ENCODE measurements at regions not wholly inside any gene's neighbourhood (a gene's known extent, or its start where the extent isn't known, plus 50 kb on each side); places are given as distances from the start of the nearest gene placed in this dataset.

DNA sequence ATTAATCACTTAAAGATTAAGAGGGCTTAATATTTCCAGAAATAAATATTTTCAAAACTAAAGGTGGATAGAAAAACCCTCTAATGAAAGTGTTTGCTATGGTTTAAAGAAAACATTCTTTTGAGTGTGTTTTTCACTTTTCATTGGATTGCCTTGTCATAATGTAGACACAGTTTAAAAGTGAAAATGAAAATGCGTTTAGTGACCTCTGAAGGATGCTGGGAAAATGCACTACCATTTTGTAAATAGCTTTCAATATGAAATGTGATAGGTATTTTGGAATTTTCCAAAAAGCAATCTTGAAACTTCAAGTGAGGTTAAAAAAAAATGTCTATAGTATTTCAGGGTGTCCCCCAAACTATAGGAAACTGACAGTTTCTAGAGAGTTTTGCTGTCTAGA is 642.2 kb downstream of the C4orf33 start:
- no peak overlapping the region for H3K4me3 ChIP-seq (ENCODE audit: low read length)
- H3K9ac ChIP-seq (ENCODE audit: low read depth, low read length) = no peak overlapping the region
- H3K36me3 ChIP-seq (ENCODE audit: insufficient read depth, low read length) = no peaks in the 10 kb centered on the region
- H3K4me2 ChIP-seq (ENCODE audit: low read length) = no peak overlapping the region
- no peaks in the 10 kb centered on the region for H3K4me1 ChIP-seq (ENCODE audit: control insufficient read depth, insufficient read depth, low read length)
- no peaks in the 10 kb centered on the region for H3K27me3 ChIP-seq (ENCODE audit: control insufficient read depth, insufficient read depth, low read length)
- H3K9me3 ChIP-seq (replicated peaks; ENCODE audit: low read length) = no peaks in the 10 kb centered on the region

DNA sequence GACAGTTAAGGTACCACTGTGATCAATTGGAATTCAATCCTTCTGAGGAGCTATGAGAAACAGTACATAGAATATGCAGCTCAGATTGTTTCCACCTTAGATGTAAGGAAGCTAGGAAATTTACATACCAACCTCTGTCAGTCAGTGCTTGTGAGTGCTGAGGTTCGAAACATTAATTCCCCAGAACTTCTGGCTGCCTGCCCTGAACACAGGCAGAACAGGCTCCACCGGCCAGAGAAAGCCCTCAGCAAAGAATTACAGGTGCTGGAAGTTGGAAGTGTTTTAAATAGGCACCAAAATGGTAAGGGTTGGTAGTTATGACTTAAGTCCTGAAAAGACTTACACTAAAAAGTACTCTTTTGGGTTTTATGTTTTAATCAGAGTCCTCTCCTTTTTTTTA is 651.8 kb downstream of the C4orf33 start:
- no peaks in the 10 kb centered on the region for H3K9me3 ChIP-seq (replicated peaks; ENCODE audit: low read length)
- no peaks in the 10 kb centered on the region for H3K4me1 ChIP-seq (ENCODE audit: control insufficient read depth, insufficient read depth, low read length)
- no peak overlapping the region for H3K4me3 ChIP-seq (ENCODE audit: low read length)
- no peaks in the 10 kb centered on the region for H3K36me3 ChIP-seq (ENCODE audit: insufficient read depth, low read length)
- no peak overlapping the region for H3K9ac ChIP-seq (ENCODE audit: low read depth, low read length)
- no peak overlapping the region for H3K4me2 ChIP-seq (ENCODE audit: low read length)
- no peaks in the 10 kb centered on the region for H3K27me3 ChIP-seq (ENCODE audit: control insufficient read depth, insufficient read depth, low read length)

DNA sequence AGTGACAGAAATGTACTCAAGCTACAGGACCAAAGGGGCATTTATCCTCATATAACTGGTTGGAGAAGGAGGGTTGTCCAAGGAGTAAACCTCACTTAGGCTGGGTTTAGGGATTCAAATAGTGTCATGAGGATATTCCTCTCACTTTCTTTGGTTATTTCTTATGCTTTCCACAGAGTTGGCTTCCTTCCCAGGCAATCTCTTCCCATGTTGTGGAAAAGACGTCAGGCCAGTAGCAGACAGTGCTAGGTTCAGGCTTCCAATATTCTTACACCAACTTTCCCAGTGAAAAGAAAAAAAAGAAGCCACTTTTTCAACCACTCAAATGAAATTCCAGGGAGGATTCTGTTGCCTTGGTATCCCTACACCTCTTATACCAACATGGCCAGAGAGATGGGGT is 653.0 kb downstream of the C4orf33 start:
- Histone ChIP-seq H3K4me3 (ENCODE audit: low read length) (no peak overlapping the region), H3K36me3 (ENCODE audit: insufficient read depth, low read length) (no peaks in the 10 kb centered on the region), H3K27me3 (ENCODE audit: control insufficient read depth, insufficient read depth, low read length) (no peaks in the 10 kb centered on the region), H3K9ac (ENCODE audit: low read depth, low read length) (no peak overlapping the region), H3K4me1 (ENCODE audit: control insufficient read depth, insufficient read depth, low read length) (no peaks in the 10 kb centered on the region), H3K4me2 (ENCODE audit: low read length) (no peak overlapping the region), H3K9me3 (replicated peaks; ENCODE audit: low read length) (no peaks in the 10 kb centered on the region)

DNA sequence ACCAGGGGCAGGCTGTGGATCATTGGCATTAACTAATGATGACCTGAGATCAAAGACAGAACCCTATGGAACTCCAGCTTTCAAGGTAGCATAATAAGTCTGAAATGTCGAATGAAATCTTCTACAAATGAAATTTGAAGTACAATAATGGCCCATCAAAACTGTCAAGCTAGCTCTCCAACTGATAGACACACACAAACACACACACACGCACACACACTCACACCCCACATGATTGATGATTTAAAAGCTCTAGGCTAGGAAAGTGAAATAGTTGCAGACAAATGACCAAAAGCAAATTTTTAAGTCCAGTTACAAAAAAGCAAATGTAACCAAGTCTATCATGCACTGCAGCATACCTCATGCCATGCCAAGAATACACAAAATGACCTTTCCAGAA is 655.7 kb downstream of the C4orf33 start:
- no peaks in the 10 kb centered on the region for H3K36me3 ChIP-seq (ENCODE audit: insufficient read depth, low read length)
- H3K4me3 ChIP-seq (ENCODE audit: low read length) = no peak overlapping the region
- H3K9me3 ChIP-seq (replicated peaks; ENCODE audit: low read length) = no peaks in the 10 kb centered on the region
- no peak overlapping the region for H3K4me2 ChIP-seq (ENCODE audit: low read length)
- H3K4me1 ChIP-seq (ENCODE audit: control insufficient read depth, insufficient read depth, low read length) = no peaks in the 10 kb centered on the region
- H3K9ac ChIP-seq (ENCODE audit: low read depth, low read length) = no peak overlapping the region
- no peaks in the 10 kb centered on the region for H3K27me3 ChIP-seq (ENCODE audit: control insufficient read depth, insufficient read depth, low read length)

DNA sequence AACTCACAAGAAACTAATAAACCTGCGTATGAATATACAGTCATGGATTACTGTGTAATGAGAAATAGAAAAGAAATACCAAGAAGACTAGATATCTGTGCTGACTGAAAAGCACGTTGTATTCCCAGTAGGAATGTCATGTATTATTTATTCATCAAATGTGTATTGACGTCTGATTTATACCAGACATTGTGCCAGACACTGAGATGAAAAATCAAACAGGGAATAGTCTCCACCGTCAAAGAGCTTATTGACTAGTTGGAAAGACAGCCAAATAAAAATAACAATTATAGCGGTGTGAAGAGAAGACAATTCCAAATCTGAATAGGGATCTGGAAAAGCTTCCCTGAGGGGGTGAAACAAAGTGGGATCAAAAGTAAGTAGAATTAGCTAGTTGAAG is 687.6 kb downstream of the C4orf33 start:
- H3K4me3 ChIP-seq (ENCODE audit: low read length) = no peak overlapping the region

DNA sequence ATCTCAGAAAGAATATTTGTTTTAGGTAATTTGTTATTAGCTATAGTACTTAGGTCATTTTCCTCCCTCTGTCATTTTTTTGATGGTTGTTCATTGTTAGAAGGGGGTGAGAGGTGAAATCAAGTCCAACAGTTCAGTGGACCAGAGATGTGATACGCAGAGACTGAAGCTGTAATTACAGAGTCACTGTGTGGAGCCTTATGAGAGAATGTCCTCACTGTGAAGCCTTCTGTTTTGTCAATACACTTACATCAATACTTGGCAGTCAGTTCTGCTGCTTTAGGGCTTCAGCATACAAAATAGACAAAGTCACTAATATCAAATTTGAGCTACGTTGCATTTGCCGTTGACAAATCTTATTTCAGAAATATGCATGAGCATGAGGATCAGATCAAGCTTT is 692.5 kb downstream of the C4orf33 start:
- no peaks in the 10 kb centered on the region for H3K36me3 ChIP-seq (ENCODE audit: insufficient read depth, low read length)
- no peaks in the 10 kb centered on the region for H3K4me1 ChIP-seq (ENCODE audit: control insufficient read depth, insufficient read depth, low read length)
- H3K9me3 ChIP-seq (replicated peaks; ENCODE audit: low read length) = peaks cover 5% of the 10 kb centered on the region
- H3K27me3 ChIP-seq (ENCODE audit: control insufficient read depth, insufficient read depth, low read length) = no peaks in the 10 kb centered on the region
- H3K4me2 ChIP-seq (ENCODE audit: low read length) = no peak overlapping the region
- no peak overlapping the region for H3K9ac ChIP-seq (ENCODE audit: low read depth, low read length)
- H3K4me3 ChIP-seq (ENCODE audit: low read length) = no peak overlapping the region

More for the DNA sequence above, 687.6 kb downstream of the C4orf33 start:
- no peak overlapping the region for H3K9ac ChIP-seq (ENCODE audit: low read depth, low read length)
- no peaks in the 10 kb centered on the region for H3K4me1 ChIP-seq (ENCODE audit: control insufficient read depth, insufficient read depth, low read length)
- H3K36me3 ChIP-seq (ENCODE audit: insufficient read depth, low read length) = no peaks in the 10 kb centered on the region
- no peaks in the 10 kb centered on the region for H3K27me3 ChIP-seq (ENCODE audit: control insufficient read depth, insufficient read depth, low read length)
- no peak overlapping the region for H3K4me2 ChIP-seq (ENCODE audit: low read length)
- H3K9me3 ChIP-seq (replicated peaks; ENCODE audit: low read length) = no peaks in the 10 kb centered on the region

DNA sequence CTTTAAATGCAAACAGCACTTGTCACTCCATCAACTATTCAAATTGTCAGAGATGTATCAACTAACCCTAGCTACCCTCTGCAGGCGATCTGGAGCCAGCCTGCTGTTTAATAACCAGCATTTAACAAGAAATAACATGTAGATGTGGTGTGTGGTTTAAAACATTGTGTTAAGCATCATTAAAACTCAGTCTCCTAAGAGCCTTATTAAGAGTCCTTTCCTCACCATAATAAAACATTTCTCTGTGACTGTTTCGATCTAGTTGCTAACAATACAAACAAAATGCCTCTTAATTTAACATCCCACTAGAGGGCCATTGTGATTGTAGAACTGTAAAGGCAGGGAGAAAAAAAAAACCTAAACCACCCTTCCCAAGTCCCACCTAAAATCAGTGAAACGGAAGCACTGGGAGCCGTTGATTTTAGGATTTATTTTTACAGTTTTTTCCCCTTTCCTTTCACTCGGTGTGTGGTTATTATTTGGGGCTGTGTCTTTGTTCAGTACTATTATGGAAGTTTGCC is 708.6 kb downstream of the C4orf33 start:
- no peaks in the 10 kb centered on the region for H3K9me3 ChIP-seq (replicated peaks; ENCODE audit: low read length)
- H3K4me2 ChIP-seq (ENCODE audit: low read length) = no peak overlapping the region
- no peak overlapping the region for H3K9ac ChIP-seq (ENCODE audit: low read depth, low read length)
- H3K4me1 ChIP-seq (ENCODE audit: control insufficient read depth, insufficient read depth, low read length) = no peaks in the 10 kb centered on the region
- no peak overlapping the region for H3K4me3 ChIP-seq (ENCODE audit: low read length)
- no peaks in the 10 kb centered on the region for H3K36me3 ChIP-seq (ENCODE audit: insufficient read depth, low read length)
- H3K27me3 ChIP-seq (ENCODE audit: control insufficient read depth, insufficient read depth, low read length) = no peaks in the 10 kb centered on the region

DNA sequence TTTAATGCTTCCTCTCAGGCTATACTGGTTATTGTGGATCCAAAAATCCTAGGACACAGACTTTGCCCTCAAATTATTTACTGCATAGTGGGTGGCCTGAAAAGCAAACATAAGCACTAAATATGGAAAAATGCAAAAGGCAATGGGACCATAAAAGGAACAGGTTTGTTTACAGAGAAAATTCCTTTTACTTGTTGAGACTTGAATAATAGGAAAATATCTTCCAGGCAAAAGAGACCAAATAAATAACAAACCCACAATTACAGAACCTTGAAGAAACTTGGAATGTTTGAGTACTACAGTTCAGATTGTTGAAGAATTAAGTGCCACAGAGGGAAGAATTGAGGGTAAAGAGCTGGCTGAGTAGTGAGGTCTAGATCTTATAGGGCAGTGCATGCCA is 711.0 kb downstream of the C4orf33 start:
- Histone ChIP-seq H3K36me3 (ENCODE audit: insufficient read depth, low read length) (no peaks in the 10 kb centered on the region), H3K4me1 (ENCODE audit: control insufficient read depth, insufficient read depth, low read length) (no peaks in the 10 kb centered on the region), H3K9me3 (replicated peaks; ENCODE audit: low read length) (no peaks in the 10 kb centered on the region), H3K27me3 (ENCODE audit: control insufficient read depth, insufficient read depth, low read length) (no peaks in the 10 kb centered on the region), H3K4me2 (ENCODE audit: low read length) (no peak overlapping the region), H3K9ac (ENCODE audit: low read depth, low read length) (no peak overlapping the region), H3K4me3 (ENCODE audit: low read length) (no peak overlapping the region)

DNA sequence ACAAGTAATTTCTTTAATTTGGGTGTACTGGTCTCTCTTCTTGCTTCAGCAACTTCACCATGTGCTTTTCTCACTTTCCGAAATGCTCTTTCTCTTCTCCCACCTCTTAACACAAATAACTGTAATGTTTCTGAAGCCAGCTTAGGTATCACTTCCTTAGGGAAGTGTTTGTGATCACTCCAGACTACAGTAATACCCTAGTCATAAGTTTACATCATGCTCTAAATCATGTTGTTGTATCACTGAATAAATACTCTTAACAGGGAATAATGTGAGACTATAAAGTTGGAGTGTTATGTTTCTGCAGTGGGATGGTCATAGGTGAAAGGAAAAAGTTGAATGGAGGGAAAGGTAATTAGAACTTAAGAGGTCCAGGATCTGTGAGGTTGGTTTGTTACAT is 712.3 kb downstream of the C4orf33 start:
- no peaks in the 10 kb centered on the region for H3K9me3 ChIP-seq (replicated peaks; ENCODE audit: low read length)
- H3K4me2 ChIP-seq (ENCODE audit: low read length) = no peak overlapping the region
- H3K9ac ChIP-seq (ENCODE audit: low read depth, low read length) = no peak overlapping the region
- no peak overlapping the region for H3K4me3 ChIP-seq (ENCODE audit: low read length)
- no peaks in the 10 kb centered on the region for H3K27me3 ChIP-seq (ENCODE audit: control insufficient read depth, insufficient read depth, low read length)
- no peaks in the 10 kb centered on the region for H3K4me1 ChIP-seq (ENCODE audit: control insufficient read depth, insufficient read depth, low read length)
- H3K36me3 ChIP-seq (ENCODE audit: insufficient read depth, low read length) = no peaks in the 10 kb centered on the region

DNA sequence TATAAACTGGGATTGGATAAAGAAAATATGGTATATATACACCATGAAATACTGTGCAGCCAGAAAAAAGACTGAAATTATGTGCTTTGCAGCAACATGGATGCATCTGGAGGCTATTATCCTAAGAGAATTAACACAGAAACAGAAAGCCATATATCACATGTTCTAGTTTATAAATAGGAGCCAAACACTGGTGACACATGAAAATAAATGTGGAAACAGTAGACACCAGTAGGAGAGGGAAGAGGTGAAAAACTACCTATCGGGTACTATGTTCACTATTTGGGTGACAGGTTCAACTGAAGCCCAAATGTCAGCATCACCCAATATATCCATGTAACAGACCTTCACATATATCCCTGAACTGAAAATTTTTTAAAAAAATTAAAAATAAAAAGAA is 725.1 kb downstream of the C4orf33 start:
- Histone ChIP-seq H3K36me3 (ENCODE audit: insufficient read depth, low read length) (no peaks in the 10 kb centered on the region), H3K9me3 (replicated peaks; ENCODE audit: low read length) (peaks cover 2% of the 10 kb centered on the region), H3K27me3 (ENCODE audit: control insufficient read depth, insufficient read depth, low read length) (no peaks in the 10 kb centered on the region), H3K4me2 (ENCODE audit: low read length) (no peak overlapping the region), H3K4me1 (ENCODE audit: control insufficient read depth, insufficient read depth, low read length) (no peaks in the 10 kb centered on the region), H3K4me3 (ENCODE audit: low read length) (no peak overlapping the region), H3K9ac (ENCODE audit: low read depth, low read length) (no peak overlapping the region)

DNA sequence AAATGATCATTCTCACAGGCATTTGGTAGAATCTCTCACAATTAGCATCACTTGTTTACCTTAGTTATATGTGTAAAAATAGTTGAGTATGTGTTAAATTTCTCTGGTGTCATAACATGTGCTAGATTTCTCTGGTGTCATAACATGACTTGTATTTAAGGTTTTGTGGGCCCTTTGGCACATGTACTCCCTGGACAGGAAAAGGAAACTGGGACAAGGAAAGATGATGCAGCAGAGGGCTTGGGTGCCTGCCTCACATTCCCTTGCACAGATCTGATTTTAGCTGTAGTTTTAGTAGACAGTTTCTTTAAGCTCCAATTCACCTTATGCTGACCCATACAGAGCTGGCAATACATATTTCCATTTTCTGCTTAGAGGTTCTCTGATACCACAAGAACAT is 726.0 kb downstream of the C4orf33 start:
- Histone ChIP-seq H3K4me3 (ENCODE audit: low read length) (no peak overlapping the region), H3K36me3 (ENCODE audit: insufficient read depth, low read length) (no peaks in the 10 kb centered on the region), H3K4me2 (ENCODE audit: low read length) (no peak overlapping the region), H3K9me3 (replicated peaks; ENCODE audit: low read length) (peaks cover 2% of the 10 kb centered on the region), H3K27me3 (ENCODE audit: control insufficient read depth, insufficient read depth, low read length) (no peaks in the 10 kb centered on the region), H3K4me1 (ENCODE audit: control insufficient read depth, insufficient read depth, low read length) (no peaks in the 10 kb centered on the region), H3K9ac (ENCODE audit: low read depth, low read length) (no peak overlapping the region)

DNA sequence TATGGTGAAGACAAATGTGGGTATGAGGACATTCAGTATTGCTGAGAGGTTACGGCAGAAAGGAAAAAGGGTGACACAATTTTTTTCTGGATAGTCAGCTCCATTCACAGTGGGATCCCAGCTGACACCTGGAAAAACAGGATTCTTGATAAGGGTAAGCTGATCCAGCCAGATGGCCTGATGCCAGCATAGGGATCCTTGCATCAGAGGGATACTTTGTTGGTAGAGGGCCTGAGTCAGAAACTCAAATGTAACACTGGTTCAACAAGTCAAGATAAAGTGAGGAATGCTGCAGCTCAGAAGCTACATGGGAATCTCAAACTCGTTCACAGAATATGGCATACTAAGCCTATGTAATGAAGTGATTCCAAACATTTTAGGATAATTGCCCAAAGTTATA is 726.7 kb downstream of the C4orf33 start:
- H3K9ac ChIP-seq (ENCODE audit: low read depth, low read length) = no peak overlapping the region
- H3K36me3 ChIP-seq (ENCODE audit: insufficient read depth, low read length) = no peaks in the 10 kb centered on the region
- H3K4me3 ChIP-seq (ENCODE audit: low read length) = no peak overlapping the region
- H3K4me1 ChIP-seq (ENCODE audit: control insufficient read depth, insufficient read depth, low read length) = no peaks in the 10 kb centered on the region
- H3K9me3 ChIP-seq (replicated peaks; ENCODE audit: low read length) = peaks cover 2% of the 10 kb centered on the region
- H3K4me2 ChIP-seq (ENCODE audit: low read length) = no peak overlapping the region
- no peaks in the 10 kb centered on the region for H3K27me3 ChIP-seq (ENCODE audit: control insufficient read depth, insufficient read depth, low read length)
